H9 (cell line): ENCODE measurements at regions not wholly inside any gene's neighbourhood (a gene's known extent, or its start where the extent isn't known, plus 50 kb on each side); places are given as distances from the start of the nearest gene placed in this dataset.

ENCODE experiments used
- DNase-seq: peaks from one replicate; pipeline ENCODE4 v3.0.0-alpha.2; 2017
- H2AFZ ChIP-seq: one replicate; pipeline ENCODE4 v1.6.1; 2013; ENCODE audit warnings: mild to moderate bottlenecking, low read length, control low read depth, moderate library complexity
- H2AK5ac ChIP-seq: 2 replicates; pipeline ENCODE4 v1.6.1; 2013; ENCODE audit warnings: low read length, control low read depth, mixed read lengths; ENCODE audit not compliant: insufficient read length
- H2BK120ac ChIP-seq: one replicate; pipeline ENCODE4 v1.6.1; 2013; ENCODE audit warnings: low read depth, mild to moderate bottlenecking, low read length, control low read depth, inconsistent platforms; ENCODE audit not compliant: poor library complexity, severe bottlenecking
- H2BK12ac ChIP-seq: 2 replicates; pipeline ENCODE4 v1.6.1; 2013; ENCODE audit warnings: low read length, control low read depth, mixed read lengths, low read depth; ENCODE audit not compliant: insufficient read length
- H2BK15ac ChIP-seq: 2 replicates; pipeline ENCODE4 v1.6.1; 2013; ENCODE audit warnings: low read depth, low read length, control low read depth
- H2BK20ac ChIP-seq: one replicate; pipeline ENCODE4 v1.6.1; 2013; ENCODE audit warnings: low read depth, mild to moderate bottlenecking, low read length, control low read depth, inconsistent platforms; ENCODE audit not compliant: poor library complexity, severe bottlenecking
- H2BK5ac ChIP-seq: 2 replicates; pipeline ENCODE4 v1.6.1; 2013; ENCODE audit warnings: low read length, control low read depth, mixed read lengths; ENCODE audit not compliant: insufficient read length
- H3K14ac ChIP-seq: 2 replicates; pipeline ENCODE4 v1.6.1; 2013; ENCODE audit warnings: low read length, control low read depth; ENCODE audit not compliant: insufficient read depth
- H3K18ac ChIP-seq: 2 replicates; pipeline ENCODE4 v1.6.1; 2013; ENCODE audit warnings: low read depth, mild to moderate bottlenecking, mixed read lengths, low read length, control low read depth; ENCODE audit not compliant: insufficient read length
- H3K23ac ChIP-seq: 2 replicates; pipeline ENCODE4 v1.6.1; 2013; ENCODE audit warnings: low read length, control low read depth, mixed read lengths, low read depth; ENCODE audit not compliant: insufficient read length
- H3K23me2 ChIP-seq: 2 replicates; pipeline ENCODE4 v1.6.1; 2013; ENCODE audit warnings: low read depth, mild to moderate bottlenecking, mixed read lengths, low read length, control low read depth; ENCODE audit not compliant: insufficient read length, poor library complexity, severe bottlenecking
- H3K27ac ChIP-seq: 2 replicates; pipeline ENCODE4 v1.5.1; 2013; ENCODE audit warnings: low read length, control low read depth, mixed read lengths, low read depth; ENCODE audit not compliant: insufficient read length
- H3K27me3 ChIP-seq: 2 replicates; pipeline ENCODE4 v1.6.1; 2013; ENCODE audit warnings: low read length, control low read depth, inconsistent platforms; ENCODE audit not compliant: insufficient read depth
- H3K4ac ChIP-seq: 2 replicates; pipeline ENCODE4 v1.6.1; 2013; ENCODE audit warnings: low read depth, mild to moderate bottlenecking, control low read depth, inconsistent platforms, low read length, moderate library complexity
- H3K4me1 ChIP-seq: 2 replicates; pipeline ENCODE4 v1.6.1; 2013; ENCODE audit warnings: low read length, control low read depth, inconsistent platforms; ENCODE audit not compliant: insufficient read depth
- H3K4me2 ChIP-seq: 2 replicates; pipeline ENCODE4 v1.6.1; 2013; ENCODE audit warnings: low read length, control low read depth, mixed read lengths; ENCODE audit not compliant: insufficient read length, insufficient read depth
- H3K56ac ChIP-seq: 2 replicates; pipeline ENCODE4 v1.6.1; 2013; ENCODE audit warnings: low read depth, mild to moderate bottlenecking, mixed read lengths, low read length, control low read depth; ENCODE audit not compliant: insufficient read length
- H3K79me1 ChIP-seq: 2 replicates; pipeline ENCODE4 v1.6.1; 2013; ENCODE audit warnings: low read depth, mild to moderate bottlenecking, moderate library complexity, low read length, control low read depth, inconsistent platforms; ENCODE audit not compliant: insufficient read depth, poor library complexity, severe bottlenecking
- H3K79me2 ChIP-seq: 2 replicates; pipeline ENCODE4 v1.6.1; 2013; ENCODE audit warnings: low read length, control low read depth, inconsistent platforms; ENCODE audit not compliant: insufficient read depth
- H3K9ac ChIP-seq: 2 replicates; pipeline ENCODE4 v1.6.1; 2013; ENCODE audit warnings: low read length, control low read depth, mixed read lengths; ENCODE audit not compliant: insufficient read length; ENCODE audit errors: extremely low read depth
- H3K9me3 ChIP-seq: one replicate; pipeline ENCODE4 v1.6.1; 2013; ENCODE audit warnings: low read depth, low read length, inconsistent platforms; ENCODE audit not compliant: control insufficient read depth
- H3T11ph ChIP-seq: one replicate; pipeline ENCODE4 v1.6.1; 2013; ENCODE audit warnings: mild to moderate bottlenecking, low read length, control low read depth, inconsistent platforms
- H4K20me1 ChIP-seq: one replicate; pipeline ENCODE4 v1.6.1; 2013; ENCODE audit not compliant: control insufficient read depth, insufficient read length, insufficient read depth
- H4K5ac ChIP-seq: 2 replicates; pipeline ENCODE4 v1.6.1; 2013; ENCODE audit warnings: low read depth, mild to moderate bottlenecking, mixed read lengths, low read length, control low read depth; ENCODE audit not compliant: insufficient read length
- H4K8ac ChIP-seq: replicated peaks from 2 replicates; pipeline ENCODE4 v1.6.1; 2013; ENCODE audit warnings: low read length, control low read depth, mixed read lengths, low read depth; ENCODE audit not compliant: insufficient read length
- H4K91ac ChIP-seq: 2 replicates; pipeline ENCODE4 v1.6.1; 2013; ENCODE audit warnings: low read depth, mild to moderate bottlenecking, moderate library complexity, mixed read lengths, low read length, control low read depth; ENCODE audit not compliant: insufficient read length
- H3K27ac Mint-ChIP-seq, 3 experiments: 2 replicates in 2 of 3; 3 replicates in 1 of 3; pipeline ENCODE4 v1.8.0; 2020 to 2021; ENCODE audit warnings: mixed read lengths in 3 of 3, mild to moderate bottlenecking in 1 of 3, moderate library complexity in 1 of 3
- H3K27me3 Mint-ChIP-seq: 2 replicates; pipeline ENCODE4 v1.8.0; 2021; ENCODE audit warnings: low read depth, mild to moderate bottlenecking, moderate library complexity, mixed read lengths
- H3K36me3 Mint-ChIP-seq, 3 experiments: 2 replicates in 2 of 3; 3 replicates in 1 of 3; pipeline ENCODE4 v1.8.0; 2020 to 2021; ENCODE audit warnings: low read depth in 3 of 3, mixed read lengths in 3 of 3; ENCODE audit not compliant: insufficient read depth in 1 of 3
- H3K4me1 Mint-ChIP-seq, 2 experiments: 2 replicates each; pipeline ENCODE4 v1.8.0; 2020; ENCODE audit warnings: mixed read lengths in 2 of 2
- H3K4me3 Mint-ChIP-seq, 2 experiments: 2 replicates in 1 of 2; 3 replicates in 1 of 2; pipeline ENCODE4 v1.8.0; 2020 to 2021; ENCODE audit warnings: mild to moderate bottlenecking in 2 of 2, mixed read lengths in 2 of 2, moderate library complexity in 1 of 2
- H3K9me3 Mint-ChIP-seq, 2 experiments: 2 replicates in 1 of 2; 3 replicates in 1 of 2; pipeline ENCODE4 v1.8.0; 2020; ENCODE audit warnings: mild to moderate bottlenecking in 2 of 2, mixed read lengths in 2 of 2, moderate library complexity in 1 of 2
- CTCF ChIP-seq: fragments of 200-600 bp; sonication (generic); conservative IDR thresholded peaks from 3 replicates; pipeline ENCODE4 v1.8.0; 2021; ENCODE audit warnings: antibody characterized with exemption, mild to moderate bottlenecking
- WGBS: extraction: QIAGEN DNeasy Blood & Tissue Kit; methylation state at CpG from one replicate; pipeline ENCODE4 v1.1.7; 2013; ENCODE audit warnings: missing lambda C conversion rate, low lambda C conversion rate, mixed read lengths; ENCODE audit not compliant: insufficient read length; ENCODE audit errors: extremely low coverage; 5-methylcytosine and 5-hydroxymethylcytosine counted together

GRCh38 chr13:72415817-72416216, 311.6 kb downstream of the MZT1 start:
- H2AK5ac ChIP-seq, result no peak overlapping the region
- no peak overlapping the region for H3K27ac ChIP-seq
- H3K23me2 ChIP-seq, result no peaks in the 10 kb centered on the region
- no peak overlapping the region for H3T11ph ChIP-seq
- no peak overlapping the region for H2BK20ac ChIP-seq
- H3K4me2 ChIP-seq, result no peak overlapping the region
- no peak overlapping the region for H2BK5ac ChIP-seq
- no peak overlapping the region for H2BK15ac ChIP-seq
- H3K79me2 ChIP-seq, result no peaks in the 10 kb centered on the region
- no peaks in the 10 kb centered on the region for H3K27me3 ChIP-seq
- no peak overlapping the region for H4K8ac ChIP-seq
- H3K9ac ChIP-seq, result no peak overlapping the region
- no peaks in the 10 kb centered on the region for H3K9me3 Mint-ChIP-seq
- H3K4me1 ChIP-seq, result peaks cover 2% of the 10 kb centered on the region; the same call in 1 of the 2 replicates
- H4K20me1 ChIP-seq, result no peaks in the 10 kb centered on the region
- no peak overlapping the region for H3K14ac ChIP-seq
- H2BK120ac ChIP-seq, result no peak overlapping the region
- no CpG with 5 or more reads among the region's 3 CpGs for WGBS
- no peak overlapping the region for H3K4ac ChIP-seq
- no peak overlapping the region for H3K18ac ChIP-seq
- no peak overlapping the region for H3K56ac ChIP-seq
- no peak overlapping the region for H3K4me3 Mint-ChIP-seq
- no peaks in the 10 kb centered on the region; the same call in 1 of the 2 replicates for H3K27me3 Mint-ChIP-seq
- no peak overlapping the region for H4K5ac ChIP-seq
- no peaks in the 10 kb centered on the region for H3K79me1 ChIP-seq
- H3K9me3 ChIP-seq, result no peaks in the 10 kb centered on the region
- TF ChIP-seq CTCF, result no peak
- H3K23ac ChIP-seq, result no peak overlapping the region
- no peak overlapping the region for H4K91ac ChIP-seq
- no peaks in the 10 kb centered on the region for H3K36me3 Mint-ChIP-seq
- DNase-seq, result no peak
- no peak overlapping the region for H3K27ac Mint-ChIP-seq
- peaks cover 2 to 3% of the 10 kb centered on the region in 2 experiments; a peak in 1 of 4 replicates for H3K4me1 Mint-ChIP-seq
- no peak overlapping the region for H2BK12ac ChIP-seq
- H2AFZ ChIP-seq, result no peak overlapping the region
